ENCODE measurements at regions not wholly inside any gene's neighbourhood (a gene's known extent, or its start where the extent isn't known, plus 50 kb on each side); places are given as distances from the start of the nearest gene placed in this dataset.

DNA sequence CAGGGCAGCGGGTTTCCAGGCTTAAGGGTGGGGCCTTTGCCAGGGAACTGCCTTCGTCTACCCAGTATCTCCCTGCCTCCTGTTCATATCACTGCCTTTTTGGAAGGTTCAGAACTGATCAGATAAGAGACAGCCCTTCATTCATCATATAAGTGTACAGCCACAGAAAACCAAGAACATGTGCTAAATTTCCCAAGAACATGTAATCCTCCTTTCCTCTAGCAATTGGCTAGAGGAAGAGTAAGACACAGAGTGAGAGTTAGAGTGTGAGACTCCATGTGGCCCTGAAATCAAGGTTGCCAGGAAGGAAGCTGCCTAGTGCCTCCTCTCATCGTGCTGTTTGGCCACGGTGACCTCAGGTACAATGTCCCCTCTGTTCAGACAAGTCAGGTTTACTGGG, 770.9 kb downstream of the TNS3 start:
- H3K36me3 ChIP-seq, result no peaks in the 10 kb centered on the region
- DNase-seq, result no peak
- H3K4me1 ChIP-seq, result peaks cover 0 to 27% (median 12%) of the 10 kb centered on the region in 12 donors
- intact Hi-C loops (cut with DNase I), result no loop called here
- H3K27me3 ChIP-seq, result no peaks in the 10 kb centered on the region
- H3K4me3 ChIP-seq, result no peak overlapping the region
- peak in 1 of 4 donors; percentile 8 for ATAC-seq
- H3K27ac ChIP-seq, result peak overlapping the region in 6 of 12 donors; percentile 4 to 67 (median 40)
- WGBS, 4 donors, result 63 to 79% (median 71%) methylated on average over 4 of the region's 4 CpGs
- no peak for TF ChIP-seq POLR2A (IDR thresholded peaks at IDR 0.05)
- TF ChIP-seq, protein P1, sequence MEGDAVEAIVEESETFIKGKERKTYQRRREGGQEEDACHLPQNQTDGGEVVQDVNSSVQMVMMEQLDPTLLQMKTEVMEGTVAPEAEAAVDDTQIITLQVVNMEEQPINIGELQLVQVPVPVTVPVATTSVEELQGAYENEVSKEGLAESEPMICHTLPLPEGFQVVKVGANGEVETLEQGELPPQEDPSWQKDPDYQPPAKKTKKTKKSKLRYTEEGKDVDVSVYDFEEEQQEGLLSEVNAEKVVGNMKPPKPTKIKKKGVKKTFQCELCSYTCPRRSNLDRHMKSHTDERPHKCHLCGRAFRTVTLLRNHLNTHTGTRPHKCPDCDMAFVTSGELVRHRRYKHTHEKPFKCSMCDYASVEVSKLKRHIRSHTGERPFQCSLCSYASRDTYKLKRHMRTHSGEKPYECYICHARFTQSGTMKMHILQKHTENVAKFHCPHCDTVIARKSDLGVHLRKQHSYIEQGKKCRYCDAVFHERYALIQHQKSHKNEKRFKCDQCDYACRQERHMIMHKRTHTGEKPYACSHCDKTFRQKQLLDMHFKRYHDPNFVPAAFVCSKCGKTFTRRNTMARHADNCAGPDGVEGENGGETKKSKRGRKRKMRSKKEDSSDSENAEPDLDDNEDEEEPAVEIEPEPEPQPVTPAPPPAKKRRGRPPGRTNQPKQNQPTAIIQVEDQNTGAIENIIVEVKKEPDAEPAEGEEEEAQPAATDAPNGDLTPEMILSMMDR (IDR thresholded peaks at IDR 0.05), result no peak
- no peaks in the 10 kb centered on the region for H3K9me3 ChIP-seq

DNA sequence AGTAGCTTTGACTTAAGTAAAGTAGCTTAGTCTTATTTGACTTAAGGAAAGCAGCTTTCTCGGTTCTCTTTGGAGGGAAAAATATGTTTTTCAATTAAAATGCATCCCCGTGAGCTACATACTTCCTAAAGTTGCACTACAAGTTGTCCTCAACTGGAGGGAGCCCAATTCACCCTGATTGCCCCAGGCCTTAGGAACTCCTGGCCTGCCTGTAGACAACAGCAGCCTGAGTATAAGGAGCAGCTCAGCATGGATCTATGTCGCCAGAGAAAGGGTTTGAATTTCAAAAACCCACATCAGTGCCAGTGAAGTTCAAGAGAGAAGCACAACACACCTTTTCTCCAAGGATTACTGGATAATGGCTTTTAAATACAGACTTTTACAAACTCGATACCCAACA, 772.0 kb downstream of the TNS3 start:
- H3K36me3 ChIP-seq, result no peaks in the 10 kb centered on the region
- ATAC-seq (no peak), DNase-seq (peak in 1 of 5 donors; percentile 29)
- 90 to 95% (median 95%) methylated on average over 4 of the region's 4 CpGs for WGBS, 4 donors
- no peak overlapping the region for H3K4me3 ChIP-seq
- intact Hi-C loops (cut with DNase I), result loop anchor here in 2 of 10 donors (10.0 kb wide), 3 partner anchors 205 to 885 kb away; partner anchors contain the start of gene IGFBP3 (in 1 of the 2)
- no peak for TF ChIP-seq POLR2A (IDR thresholded peaks at IDR 0.05)
- TF ChIP-seq, protein P1 (IDR thresholded peaks at IDR 0.05), result no peak
- no peaks in the 10 kb centered on the region for H3K27me3 ChIP-seq
- no peak overlapping the region for H3K27ac ChIP-seq
- peaks cover 0 to 27% (median 12%) of the 10 kb centered on the region in 12 donors for H3K4me1 ChIP-seq
- no peaks in the 10 kb centered on the region for H3K9me3 ChIP-seq

DNA sequence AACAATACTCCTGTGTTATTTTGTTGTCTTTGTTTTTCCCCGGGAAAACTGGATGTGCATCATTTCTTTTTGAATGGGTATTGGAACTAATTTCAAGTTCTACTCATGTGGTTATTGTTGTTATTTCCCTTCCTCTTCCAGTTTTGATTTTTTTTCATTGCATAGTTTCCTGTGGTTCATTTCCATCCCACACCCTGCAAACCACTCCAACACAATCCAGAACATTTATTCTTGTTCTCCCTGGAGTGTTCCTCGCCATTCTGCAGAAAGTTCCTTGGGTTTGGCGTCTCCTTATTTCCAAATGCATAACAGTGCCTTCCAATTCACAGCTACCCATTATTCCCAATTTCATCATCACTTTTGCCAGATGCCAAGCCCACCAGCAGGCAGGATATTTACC, 775.1 kb downstream of the TNS3 start:
- WGBS, 4 donors, result 30 to 69% (median 37%) methylated on average over 3 of the region's 3 CpGs
- DNase-seq, result no peak
- intact Hi-C loops (cut with DNase I), result loop anchor here in 2 of 10 donors (10.0 kb wide), 3 partner anchors 202 to 882 kb away; partner anchors contain the start of gene IGFBP3 (in 1 of the 2)
- Histone ChIP-seq H3K4me1 (peaks cover 0 to 21% (median 10%) of the 10 kb centered on the region in 12 donors), H3K4me3 (no peak overlapping the region), H3K36me3 (no peaks in the 10 kb centered on the region), H3K27ac (peak overlapping the region in 3 of 12 donors; percentile 11 to 46 (median 12)), H3K27me3 (no peaks in the 10 kb centered on the region), H3K9me3 (no peaks in the 10 kb centered on the region)
- ATAC-seq, result peak in 1 of 4 donors; percentile 31
- TF ChIP-seq POLR2A (IDR thresholded peaks at IDR 0.05), result no peak
- TF ChIP-seq, protein P1 (IDR thresholded peaks at IDR 0.05), result no peak

DNA sequence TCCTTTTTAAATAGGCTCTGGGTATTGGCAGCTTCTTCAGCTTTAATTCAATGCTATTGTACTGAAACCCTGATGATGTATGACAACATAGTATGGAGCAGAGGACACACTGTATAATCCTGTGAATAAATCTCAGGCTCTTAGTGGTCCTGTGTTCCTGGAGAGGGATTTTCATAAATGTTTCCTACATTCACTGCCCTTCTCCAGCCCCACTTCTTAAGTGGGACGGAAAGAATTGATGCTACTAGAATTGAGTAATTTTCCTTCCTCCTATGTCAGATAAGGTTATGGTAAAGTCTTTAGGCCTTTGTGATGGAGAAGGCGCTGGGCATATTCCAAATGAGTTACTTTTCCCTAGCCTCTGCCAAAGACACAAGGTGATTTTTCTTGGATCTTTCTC, 779.4 kb downstream of the TNS3 start:
- H3K9me3 ChIP-seq, result peaks cover 0 to 6% (median 0%) of the 10 kb centered on the region in 12 donors
- intact Hi-C loops (cut with DNase I), result loop anchor here in 2 of 10 donors (10.0 kb wide), 3 partner anchors 198 to 878 kb away; partner anchors contain the start of gene IGFBP3 (in 1 of the 2)
- peak overlapping the region in 4 of 12 donors; percentile 2 to 49 (median 32) for H3K27ac ChIP-seq
- ATAC-seq (peak in 1 of 4 donors; percentile 67), DNase-seq (no peak)
- TF ChIP-seq, protein P1 (IDR thresholded peaks at IDR 0.05), result no peak
- no peak for TF ChIP-seq POLR2A (IDR thresholded peaks at IDR 0.05)
- H3K4me1 ChIP-seq, result peaks cover 0 to 6% (median under 1%) of the 10 kb centered on the region in 12 donors
- H3K4me3 ChIP-seq, result no peak overlapping the region
- H3K36me3 ChIP-seq, result no peaks in the 10 kb centered on the region
- 66 to 77% (median 72%) methylated on average over 2 of the region's 2 CpGs for WGBS, 4 donors
- H3K27me3 ChIP-seq, result no peaks in the 10 kb centered on the region

All from heart left ventricle (tissue), 16 donors.